Middle frontal gyrus (tissue), 1 donor: ENCODE measurements at regions not wholly inside any gene's neighbourhood (a gene's known extent, or its start where the extent isn't known, plus 50 kb on each side); places are given as distances from the start of the nearest gene placed in this dataset.
"Not testable (repeated sequence)": the region's sequence is repeated elsewhere in the genome, so short reads cannot be mapped to it uniquely, and the experiment has no call there.

Experiments
- DNase-seq: peaks from one replicate; pipeline ENCODE4 v3.0.0-alpha.2; 2015; ENCODE audit warnings: low spot score; ENCODE audit errors: extremely low spot score

DNA sequence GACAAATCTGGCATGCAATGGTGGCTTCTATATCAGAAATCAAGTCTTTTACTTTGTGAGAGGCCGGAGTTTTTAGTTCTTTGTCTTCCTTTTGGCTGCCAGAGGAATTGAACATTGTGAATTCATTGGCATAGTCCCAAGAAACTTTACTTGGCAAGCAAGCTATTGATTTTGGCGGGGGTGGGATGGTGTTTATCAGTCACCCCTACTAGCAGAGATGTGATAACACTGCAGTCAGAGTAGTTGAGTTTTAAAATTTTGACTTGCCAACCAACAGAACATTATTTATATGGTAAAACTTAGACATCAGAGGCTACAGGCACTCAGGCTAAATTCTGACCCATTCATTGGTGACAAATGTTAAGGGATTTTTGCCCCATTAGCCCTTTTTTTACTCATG is 129.7 kb downstream of the FAM72C start:
- not testable (repeated sequence) for DNase-seq

DNA sequence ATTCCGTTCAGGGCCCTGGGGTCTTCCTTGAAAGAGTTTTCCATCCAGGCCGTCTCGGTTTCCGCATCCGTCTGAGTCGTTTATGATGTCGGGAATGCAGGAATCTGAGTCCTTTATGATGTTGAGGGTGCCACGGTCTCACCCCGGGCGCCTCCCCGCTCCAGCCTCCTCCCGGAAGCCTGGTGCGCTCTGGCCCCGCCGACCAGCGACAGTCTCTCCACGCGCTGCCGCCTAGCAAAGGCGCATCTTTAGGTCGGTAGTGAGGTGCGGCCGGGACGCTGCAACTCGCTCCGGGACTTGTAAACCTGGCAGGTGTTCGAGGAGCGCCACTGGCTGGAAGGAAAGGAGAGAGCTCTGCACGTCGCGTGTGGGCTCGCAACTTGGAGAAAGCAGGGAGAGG is 132.6 kb downstream of the FAM72C start:
- not testable (repeated sequence) for DNase-seq

DNA sequence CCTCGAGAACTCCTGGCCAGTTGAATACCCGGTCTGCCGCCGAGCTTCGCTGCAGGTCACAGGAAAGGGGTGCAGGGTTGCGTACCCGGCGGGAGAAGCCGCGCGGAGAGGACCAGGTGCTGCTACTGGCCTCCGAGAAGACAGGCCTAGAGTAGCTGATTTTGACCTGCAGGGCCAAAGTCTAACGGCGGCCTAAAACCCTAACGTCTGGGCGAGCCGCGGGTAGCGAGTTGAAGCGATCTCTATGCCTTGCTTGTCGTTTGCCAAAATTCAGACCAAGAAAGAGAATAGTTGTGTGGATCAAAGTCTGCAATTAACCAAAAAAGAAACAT is 133.2 kb downstream of the FAM72C start:
- not testable (repeated sequence) for DNase-seq

DNA sequence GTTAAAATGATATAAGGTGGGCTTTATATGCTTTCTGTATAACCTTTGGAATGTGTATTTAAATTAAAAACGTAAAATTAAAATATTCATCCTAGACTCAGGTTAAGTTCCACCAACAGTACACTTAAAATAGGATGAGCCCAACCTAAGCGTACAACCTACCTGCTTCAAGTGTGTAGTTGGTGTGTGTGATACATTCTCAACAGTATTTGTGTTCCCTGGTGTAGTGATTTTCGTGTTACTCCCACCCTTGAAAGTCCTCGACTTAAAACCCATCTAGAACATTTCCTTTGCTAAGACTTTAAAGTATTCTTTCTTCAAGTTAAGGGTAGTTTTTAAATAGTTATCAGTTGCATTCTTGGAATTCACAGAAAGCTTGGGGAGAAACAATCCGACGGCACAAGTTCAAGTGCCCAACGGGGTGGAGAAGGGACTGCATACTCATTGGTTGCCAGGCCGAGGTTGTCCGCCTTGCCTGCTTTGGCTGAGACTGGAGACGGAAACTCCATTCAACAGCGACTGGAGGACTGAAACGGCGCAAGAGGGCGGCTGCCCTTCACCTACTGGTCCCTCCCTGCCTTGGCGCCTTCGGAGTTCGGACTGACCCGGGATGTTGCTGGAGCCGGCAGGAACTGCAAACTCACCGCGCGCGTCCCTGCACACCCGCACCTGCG is 133.7 kb downstream of the FAM72C start:
- not testable (repeated sequence) for DNase-seq

DNA sequence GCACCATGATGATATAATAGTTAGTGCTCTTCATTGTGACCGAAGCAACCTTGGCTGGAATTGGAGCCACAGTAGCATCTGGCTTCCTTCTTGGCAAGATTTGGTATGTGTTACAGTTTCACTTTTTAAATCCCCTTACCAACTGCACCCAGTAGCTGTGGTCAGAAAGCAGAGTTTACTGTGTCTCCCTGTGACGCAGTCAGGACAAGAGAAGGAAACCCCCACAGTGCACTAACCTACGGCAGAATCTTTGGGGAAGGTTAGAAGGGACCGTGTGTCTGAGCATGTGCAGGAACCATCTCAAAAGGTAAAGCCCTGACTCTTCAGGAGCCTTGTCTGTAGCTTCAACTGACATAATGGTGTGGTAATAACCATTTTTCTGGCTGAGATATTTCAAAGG is 138.4 kb downstream of the FAM72C start:
- not testable (repeated sequence) for DNase-seq

DNA sequence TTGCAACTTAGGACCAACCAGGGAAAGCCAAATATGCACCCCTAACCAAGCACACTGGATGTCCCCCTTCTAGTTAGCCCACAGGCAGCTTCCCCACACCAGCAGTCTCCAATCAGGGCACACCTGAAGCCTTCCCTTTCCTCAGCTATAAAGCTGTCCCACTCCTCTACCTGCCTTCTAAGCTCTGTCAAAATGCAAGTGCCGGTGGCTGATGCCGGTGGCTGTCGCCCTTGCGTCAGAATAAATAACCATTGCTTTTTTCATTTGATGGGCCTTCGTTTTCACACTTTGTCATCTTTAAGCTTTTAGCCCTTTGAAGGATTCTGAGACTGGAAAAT is 139.4 kb downstream of the FAM72C start:
- DNase-seq = not testable (repeated sequence)

DNA sequence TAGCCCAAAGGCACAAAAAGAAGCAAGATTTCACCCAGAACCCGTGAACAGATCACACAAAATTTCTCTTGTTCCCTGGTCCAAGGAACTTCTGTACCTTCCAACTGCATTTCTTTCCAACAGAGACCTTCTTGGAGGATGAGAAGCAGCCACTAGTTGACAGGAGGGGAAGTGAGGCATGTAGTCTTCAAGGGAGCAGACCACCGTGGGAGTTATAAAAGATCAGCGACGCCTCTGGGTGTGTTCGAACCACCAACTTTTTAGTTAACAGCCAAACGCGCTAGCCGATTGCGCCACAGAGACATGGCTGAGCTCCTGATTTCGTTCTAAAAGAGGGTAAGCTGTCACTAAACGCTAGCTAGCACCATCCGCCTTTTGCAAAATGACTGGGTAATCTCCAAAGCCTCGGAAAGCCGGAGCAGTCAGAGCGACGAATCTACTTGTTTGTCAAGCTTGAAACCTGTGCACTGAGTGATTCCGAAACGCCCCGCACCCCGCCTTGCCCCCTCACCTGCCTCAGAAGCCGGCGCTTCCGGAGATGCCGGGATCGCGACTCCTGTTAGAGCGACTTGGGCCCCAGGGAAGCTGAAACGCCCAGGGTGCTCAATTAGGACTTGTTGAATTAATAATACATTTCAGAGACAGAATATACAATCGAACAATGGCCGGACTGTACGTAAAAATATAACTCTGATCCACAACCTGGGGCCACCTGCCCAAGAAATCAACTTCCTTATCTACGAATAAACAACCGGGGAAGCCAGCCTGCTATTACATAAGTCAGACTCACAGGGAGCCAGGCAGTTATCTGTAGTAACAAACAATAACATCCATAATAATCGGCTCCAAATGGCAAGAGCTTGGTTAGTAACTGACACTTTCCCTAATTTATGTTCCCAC is 140.1 kb downstream of the FAM72C start:
- not testable (repeated sequence) for DNase-seq

DNA sequence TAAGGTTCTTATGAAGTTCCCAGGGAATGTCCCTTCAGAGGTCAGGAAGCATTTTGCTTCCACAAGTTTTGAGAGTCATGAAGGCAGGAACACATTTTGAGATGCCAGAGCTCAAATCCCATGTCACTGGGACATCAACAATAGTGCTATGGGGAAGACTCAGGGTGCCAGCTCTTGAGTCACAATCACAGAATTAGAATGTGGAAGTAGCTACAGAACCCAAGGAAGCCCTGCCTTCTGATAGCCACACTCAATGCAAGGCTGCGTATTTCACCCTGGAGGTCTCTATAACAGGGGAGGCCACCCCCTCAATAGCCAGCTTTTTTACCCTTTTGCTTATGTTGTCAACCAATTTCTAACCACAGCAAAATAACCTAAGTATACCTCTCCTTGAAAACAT is 145.6 kb downstream of the FAM72C start:
- not testable (repeated sequence) for DNase-seq

DNA sequence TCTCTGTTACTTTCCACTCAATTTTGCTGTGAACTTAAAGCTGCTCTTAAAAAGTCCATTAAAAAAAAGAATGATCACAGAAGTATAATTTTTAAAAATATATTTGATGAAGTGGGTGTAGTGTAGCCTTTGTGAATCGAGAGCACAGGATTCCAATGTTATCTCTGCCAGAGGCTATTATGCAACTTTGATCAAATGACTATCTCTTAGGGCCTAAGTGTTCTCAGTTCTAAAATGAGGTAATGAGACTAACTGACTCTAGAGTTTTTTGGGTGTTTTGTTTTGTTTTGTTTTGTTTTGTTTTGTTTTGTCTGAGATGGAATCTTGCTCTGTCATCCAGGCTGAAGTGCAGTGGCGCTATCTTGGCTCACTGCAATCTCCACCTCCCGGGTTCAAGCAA is 147.5 kb downstream of the FAM72C start:
- DNase-seq = not testable (repeated sequence)

DNA sequence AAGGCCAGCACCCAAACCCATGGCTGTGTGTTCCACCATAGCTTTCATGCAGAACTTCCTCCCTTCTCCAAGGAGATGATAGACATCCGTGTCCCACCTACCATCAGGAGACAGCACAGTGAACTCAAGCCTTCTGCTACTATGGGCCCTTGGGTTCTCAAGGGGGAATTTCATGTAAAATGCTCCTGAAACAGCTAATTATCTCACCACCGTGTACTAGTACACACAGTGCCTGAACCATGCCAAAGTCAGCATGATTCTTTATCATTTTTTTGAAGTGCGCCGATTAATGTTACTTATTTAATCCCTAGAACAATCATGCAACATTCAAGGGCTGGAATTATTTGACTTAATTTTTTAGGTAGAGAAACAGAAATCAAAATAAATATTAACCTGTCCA is 151.7 kb downstream of the FAM72C start:
- DNase-seq = not testable (repeated sequence)

DNA sequence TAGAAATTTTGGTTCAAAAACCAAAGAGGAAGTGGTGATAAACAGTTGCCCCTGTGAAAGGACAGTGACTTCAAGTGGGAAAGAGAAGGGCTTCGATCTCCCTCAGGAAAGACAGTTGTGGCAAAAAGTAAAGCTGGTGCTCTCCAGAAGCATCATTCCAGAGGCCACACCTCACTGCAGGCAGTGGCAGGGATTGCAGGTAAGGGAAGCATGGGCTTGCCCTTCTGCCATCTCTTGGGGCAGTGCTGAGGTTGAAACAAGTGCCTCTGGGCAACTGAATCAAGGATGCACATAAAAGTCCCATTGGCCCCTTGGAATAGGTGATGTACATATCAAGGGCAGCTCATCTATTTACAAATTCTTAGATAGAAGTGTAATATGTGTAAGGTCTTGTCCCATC is 155.4 kb downstream of the FAM72C start:
- not testable (repeated sequence) for DNase-seq

DNA sequence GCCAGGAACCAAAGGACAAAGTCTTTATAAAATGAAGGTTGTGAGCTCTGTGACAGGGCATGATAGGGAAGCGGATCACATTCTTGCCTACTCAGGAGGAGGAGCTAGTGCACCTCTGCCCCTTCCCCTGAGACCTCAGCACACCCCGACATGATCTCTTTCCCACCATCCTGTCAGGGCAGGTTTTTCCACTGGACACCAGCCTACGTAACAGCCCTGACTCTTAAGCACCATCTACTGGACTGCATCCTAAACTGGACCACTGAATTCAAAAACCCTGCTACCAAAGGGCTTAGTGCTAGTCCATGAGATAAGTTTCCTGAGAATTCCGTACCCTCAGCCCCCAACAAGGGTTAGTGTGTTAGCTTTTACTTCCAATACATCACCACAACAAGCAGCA is 166.4 kb downstream of the FAM72C start:
- DNase-seq = not testable (repeated sequence)

DNA sequence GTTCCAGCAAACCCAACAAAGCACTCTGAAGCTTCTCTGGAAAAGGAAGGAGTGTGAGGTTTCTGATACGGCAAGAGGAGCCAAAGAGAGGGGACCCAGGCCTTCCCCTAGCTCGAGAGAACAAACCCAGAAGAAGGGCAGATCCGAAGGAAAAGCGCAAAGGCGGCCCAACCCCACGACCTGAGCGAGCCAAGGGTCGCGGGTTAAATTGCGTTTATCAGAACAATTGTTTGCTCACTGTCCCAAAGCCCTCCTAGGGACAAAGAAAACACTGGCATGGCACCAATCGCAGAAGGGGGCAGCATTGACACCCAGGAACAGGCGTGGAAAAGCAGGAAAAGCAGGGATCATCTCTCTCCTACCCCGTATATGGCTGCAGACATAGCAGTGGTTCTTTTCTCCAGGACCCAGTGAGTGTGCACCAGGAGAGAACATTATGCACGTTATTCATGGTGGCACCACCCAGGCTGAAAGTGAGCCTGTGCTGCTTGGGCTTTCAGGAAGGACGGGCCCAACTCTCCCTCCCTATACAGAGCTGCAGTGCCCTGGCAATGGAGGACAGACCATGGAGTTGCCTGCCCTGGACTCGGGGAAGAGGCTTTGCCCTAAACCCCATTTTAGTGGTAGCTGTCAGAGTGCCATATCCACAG is 167.0 kb downstream of the FAM72C start:
- not testable (repeated sequence) for DNase-seq

DNA sequence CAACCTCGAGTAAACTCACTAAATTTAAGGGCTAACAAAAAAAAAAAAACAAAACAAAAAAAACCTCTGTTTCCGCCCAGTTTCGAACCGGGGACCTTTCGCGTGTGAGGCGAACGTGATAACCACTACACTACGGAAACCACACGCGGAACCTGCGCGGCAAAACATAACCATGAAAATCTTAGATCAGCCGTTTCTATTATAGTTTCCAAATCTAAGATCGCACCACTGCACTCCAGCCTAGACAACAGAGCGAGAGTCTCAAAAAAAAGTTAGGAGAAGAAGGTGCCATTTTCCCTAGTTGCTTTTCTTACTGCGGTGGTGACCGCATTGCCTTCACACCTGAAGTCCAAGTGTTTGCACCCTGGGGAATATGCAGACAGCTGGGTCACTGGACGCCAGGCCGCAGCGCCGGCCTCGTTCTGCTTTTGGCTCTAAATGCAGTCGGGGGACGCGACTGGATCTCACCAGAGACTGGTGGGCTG is 167.8 kb downstream of the FAM72C start:
- peak; percentile 3 for DNase-seq

DNA sequence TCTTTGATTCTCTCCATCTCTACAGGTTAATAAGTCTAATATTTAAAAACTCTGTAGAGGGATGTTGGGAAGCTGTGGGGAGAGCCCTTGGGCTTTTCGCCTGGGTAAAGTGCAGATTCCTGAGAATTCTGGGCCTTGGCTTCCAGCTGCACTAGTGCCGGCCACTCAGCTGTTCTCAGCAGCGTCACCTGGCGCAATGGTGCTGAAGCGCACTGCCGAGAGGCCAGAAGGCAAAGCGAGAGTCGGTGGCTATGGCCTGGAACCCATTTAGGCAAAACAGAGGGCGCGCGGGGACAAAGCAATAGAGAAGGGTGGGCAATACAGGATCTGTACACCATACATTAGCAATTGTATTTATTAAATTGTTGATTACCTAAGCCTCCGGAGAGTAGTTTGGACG is 168.7 kb downstream of the FAM72C start:
- not testable (repeated sequence) for DNase-seq

DNA sequence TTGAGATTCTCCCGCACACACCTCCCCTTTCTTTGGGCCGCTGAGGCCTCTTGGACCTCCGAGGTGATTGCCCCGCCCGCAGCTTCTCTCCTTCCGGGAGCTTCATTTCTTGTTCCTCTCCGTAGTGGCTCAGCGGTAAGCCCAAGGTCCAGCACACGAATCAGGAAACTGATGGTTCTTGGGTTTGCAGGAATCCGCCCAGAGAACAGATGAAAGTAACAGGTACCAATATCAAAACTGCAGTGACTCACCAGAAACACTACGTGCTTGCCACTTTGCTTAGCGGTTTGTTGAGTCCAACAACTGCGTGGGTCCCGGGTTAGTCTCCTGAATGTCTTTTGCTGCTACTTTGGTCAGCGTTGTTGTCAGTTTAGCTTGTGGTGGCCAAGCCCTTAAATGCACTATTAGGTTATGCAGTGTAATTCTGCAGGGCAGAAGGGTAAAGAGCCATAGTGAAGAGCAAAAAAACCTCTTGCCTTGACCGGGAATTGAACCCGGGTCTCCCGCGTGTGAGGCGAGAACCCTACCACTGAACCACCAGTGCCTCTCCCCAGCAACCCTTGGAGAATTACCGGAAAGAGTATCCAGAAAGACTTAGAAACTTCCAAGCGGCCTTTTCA is 172.1 kb downstream of the FAM72C start:
- not testable (repeated sequence) for DNase-seq

DNA sequence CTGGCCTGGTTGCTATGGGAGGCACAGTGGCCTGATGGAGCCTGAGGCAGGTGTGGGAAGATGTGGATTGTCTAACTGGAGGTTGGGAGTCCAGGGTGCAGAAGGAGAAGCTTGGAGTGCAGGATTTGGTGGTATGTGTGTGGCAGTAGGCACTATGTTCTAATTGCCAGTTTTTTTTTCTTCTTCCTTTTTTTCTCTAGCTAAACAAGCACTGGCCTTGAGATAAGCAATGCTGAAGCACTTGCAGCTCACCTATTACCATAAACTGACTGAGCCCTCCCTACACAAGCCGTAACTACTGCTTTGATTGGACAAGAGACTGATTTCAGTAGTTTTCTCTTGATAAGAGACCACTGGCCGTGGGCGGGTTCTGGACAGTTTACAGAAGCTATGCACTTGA is 175.4 kb downstream of the FAM72C start:
- not testable (repeated sequence) for DNase-seq

DNA sequence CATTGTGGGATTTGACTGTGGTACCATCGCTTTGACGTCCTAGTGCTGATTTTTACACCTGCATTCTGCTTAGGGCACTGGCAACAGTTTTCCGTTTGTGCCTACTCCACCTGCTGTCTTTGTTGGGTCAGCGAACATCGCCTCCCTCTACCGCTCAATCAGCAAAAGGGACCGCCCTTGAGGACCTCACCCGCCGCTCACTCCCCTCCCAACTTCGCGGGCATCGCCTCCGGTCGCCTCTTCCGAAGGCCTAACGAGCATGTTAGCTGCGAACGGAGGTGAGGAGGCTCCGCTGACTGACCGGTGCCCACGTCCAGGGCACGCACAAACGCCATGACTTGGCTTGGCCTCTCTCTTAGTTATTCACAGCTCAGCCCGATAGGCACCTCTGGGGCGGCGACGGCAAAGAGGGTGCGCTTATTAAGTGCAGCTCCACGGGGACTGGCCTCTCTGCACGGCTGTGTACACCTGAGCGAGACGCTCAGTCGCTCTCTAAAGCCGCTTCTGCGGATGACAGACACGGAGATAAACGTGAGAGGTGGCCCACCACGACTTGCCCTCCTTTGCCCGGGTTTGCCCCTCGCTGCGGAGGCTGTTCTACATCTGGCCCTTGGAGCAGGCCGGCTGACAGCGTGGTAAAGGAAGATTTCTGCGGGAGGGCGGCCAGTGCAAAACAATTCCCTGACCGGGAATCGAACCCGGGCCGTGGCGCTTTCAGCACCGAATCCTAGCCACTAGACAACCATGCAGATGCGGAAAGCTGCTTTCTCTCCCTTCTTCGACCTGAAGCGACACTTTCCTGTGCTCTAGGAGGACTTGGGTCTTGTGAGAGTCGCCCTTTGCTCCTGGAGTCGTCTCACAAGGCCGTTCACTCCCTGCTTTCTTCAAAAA is 179.5 kb downstream of the FAM72C start:
- DNase-seq = not testable (repeated sequence)

DNA sequence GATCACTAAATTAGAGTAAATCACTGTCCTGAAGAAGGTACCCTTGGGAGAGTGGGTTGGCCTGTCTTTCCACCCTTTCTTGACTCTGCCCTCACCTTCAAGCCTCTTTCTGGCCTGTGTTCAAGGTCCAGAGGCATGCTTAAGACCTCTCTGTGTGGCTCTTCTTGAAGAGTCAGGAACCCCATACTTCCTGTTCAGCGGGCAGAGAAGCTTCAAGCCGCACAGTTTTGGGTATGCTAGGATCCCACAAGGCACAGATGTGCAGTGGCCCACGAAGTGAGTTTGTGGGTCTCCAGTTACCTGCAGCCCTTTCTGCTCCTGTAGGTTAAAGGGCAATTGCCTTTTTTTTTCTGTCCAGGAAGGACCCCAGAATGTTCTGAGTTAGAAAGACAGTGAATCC is 185.4 kb downstream of the FAM72C start:
- not testable (repeated sequence) for DNase-seq

DNA sequence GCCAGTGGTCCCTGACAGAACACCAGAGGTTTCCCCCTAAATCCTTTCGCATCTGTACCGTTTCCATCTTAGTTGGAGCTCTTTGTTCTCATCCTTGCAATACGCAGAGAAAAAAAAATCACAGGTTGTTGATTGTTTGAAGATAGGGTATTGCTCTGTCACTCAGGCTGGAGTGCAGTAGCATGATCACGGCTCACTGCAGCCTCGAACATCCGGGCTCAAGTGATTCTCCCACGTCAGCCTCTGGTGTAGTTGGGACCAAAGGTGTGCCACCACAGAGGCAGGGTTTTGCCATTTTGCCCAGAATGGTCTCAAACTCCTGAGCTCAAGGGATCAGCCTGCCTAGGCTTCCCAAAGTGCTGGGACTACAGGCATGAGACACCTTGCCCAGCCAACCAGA is 185.9 kb downstream of the FAM72C start:
- not testable (repeated sequence) for DNase-seq
